Dermis microvascular lymphatic vessel endothelial cell (primary cell): ENCODE measurements at regions not wholly inside any gene's neighbourhood (a gene's known extent, or its start where the extent isn't known, plus 50 kb on each side); places are given as distances from the start of the nearest gene placed in this dataset.
"Not testable (repeated sequence)": the region's sequence is repeated elsewhere in the genome, so short reads cannot be mapped to it uniquely, and the experiment has no call there.

Experiments used
- DNase-seq, 2 donors: peaks; one replicate each; pipeline versions ENCODE4 v3.0.0 to v3.0.0-alpha.2; 2010; ENCODE audit warnings: low read depth in 2 of 2

GRCh38 chr18:78781601-78781960 lies 198.0 kb upstream of the SALL3 start:
- no peak for DNase-seq

DNA sequence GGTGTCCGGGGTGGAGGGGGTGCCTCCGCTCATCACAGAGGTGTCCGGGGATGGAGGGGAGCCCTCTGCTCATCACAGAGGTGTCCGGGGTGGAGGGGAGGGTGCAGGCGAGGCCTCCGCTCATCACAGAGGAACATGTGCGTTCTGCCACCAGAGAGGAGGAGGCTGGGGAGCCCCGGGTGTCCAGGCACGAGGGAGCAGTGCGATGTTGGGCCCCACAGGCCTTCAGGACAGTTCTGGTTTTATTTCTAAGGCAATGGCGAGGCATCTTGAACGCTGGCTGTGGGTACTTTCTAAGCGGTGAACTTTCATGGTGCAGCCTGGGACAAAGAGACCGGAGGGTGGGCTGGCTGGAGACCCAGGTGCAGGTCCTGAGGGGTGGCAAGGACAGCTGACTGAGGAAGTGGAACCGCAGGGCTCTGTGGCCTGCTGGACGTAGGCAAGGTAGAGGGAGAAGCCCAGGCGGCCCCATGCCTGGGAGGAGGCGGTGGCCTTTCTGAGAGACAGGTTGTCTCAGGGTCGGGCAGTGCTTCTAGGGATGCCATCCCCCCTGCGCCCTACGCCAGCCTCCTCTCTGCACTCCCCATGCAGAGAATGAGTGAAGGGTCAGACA lies 196.6 kb upstream of the SALL3 start:
- no peak for DNase-seq

DNA sequence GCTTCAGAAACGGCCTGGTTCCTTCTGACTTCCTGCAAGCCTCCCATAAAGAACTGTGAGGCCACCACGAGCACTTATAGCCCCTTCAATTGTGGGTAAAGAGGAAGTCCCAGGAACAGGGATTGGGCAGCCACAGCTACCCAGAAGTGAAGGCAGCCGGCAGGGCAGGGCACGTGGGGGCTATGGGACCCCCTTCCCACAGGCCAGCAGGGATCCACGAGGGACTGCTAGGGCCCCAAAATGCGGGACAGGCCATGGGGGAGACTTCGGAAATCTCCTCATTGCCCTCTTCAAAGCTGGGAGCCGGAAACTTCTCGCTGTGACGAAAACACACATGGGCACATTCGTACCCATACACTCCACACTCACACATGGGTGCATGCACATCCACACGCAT lies 196.1 kb upstream of the SALL3 start:
- no peak for DNase-seq

GRCh38 chr18:78784861-78785260 lies 194.8 kb upstream of the SALL3 start:
- DNase-seq = no peak

GRCh38 chr18:78785706-78786105 lies 193.9 kb upstream of the SALL3 start:
- DNase-seq = no peak

- no peak for DNase-seq
Measured at GRCh38 chr18:78786776-78787175, 192.8 kb upstream of the SALL3 start.

- DNase-seq = no peak
Measured at GRCh38 chr18:78787751-78788150, 191.9 kb upstream of the SALL3 start.

DNA sequence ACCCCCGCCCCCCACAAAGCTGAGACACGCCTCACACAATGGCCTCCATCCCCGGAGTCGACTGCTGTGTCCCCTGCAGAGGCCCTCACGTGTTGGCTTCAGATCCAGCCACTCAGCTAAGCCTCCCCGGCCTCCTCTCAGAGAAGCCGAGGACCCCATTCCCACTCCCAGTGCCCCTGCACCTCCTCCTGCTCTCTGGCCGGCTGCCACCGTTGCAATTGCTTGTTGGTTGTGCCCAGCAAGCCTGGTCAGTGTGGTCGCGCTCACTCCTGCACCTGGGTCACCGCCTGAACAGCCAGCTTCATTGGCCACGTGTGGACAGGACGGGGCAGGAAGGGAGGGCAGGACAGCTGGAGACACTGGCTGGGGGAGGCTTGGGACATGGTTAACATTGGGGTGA lies 191.5 kb upstream of the SALL3 start:
- DNase-seq = no peak

DNA sequence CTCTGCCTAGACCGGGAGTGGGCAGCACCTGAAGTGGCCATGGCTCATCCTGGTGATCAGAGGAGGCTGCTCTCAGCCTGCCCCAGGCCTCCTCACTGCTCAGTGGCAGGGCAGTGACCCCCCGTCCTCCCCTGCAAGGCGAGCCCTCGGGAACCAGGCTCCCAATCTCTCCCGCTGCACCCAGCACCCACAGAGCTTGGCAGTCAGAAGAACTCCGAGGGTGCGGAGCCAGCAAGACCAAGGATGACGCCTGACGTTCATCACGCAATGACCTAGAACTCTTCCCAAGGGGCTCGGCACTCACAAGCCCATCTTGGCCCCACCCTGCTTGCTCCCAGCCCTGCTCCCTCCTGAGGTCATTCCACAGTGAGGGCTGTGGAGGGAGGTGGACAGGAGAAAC lies 189.8 kb upstream of the SALL3 start:
- no peak for DNase-seq

GRCh38 chr18:78790511-78790910 lies 189.1 kb upstream of the SALL3 start:
- DNase-seq = no peak

DNA sequence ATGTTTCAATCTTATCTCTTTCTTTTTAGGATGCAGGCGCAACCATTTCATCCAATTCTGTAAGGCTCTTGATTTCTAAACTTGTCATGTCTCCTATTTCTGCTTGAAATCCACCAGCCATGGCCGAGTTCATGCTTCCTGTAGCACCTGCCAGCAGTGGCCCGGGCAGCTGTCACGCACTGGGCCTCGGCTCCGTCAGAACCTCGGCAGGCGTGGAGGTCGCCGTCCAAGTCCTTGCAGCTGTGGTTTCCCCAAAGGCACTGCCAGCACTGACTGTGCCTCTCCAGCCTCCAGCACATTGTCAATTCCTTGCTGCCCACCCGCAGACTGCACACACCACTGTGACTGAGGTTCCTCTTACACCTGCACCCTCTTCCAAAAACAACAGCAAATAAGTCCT lies 188.7 kb upstream of the SALL3 start:
- no peak for DNase-seq

GRCh38 chr18:78792094-78792493 lies 187.5 kb upstream of the SALL3 start:
- DNase-seq = no peak

GRCh38 chr18:78792736-78793135 lies 186.9 kb upstream of the SALL3 start:
- DNase-seq = no peak

GRCh38 chr18:78793313-78794070 lies 186.1 kb upstream of the SALL3 start:
- DNase-seq = no peak

GRCh38 chr18:78794071-78794430 lies 185.6 kb upstream of the SALL3 start:
- no peak for DNase-seq

DNA sequence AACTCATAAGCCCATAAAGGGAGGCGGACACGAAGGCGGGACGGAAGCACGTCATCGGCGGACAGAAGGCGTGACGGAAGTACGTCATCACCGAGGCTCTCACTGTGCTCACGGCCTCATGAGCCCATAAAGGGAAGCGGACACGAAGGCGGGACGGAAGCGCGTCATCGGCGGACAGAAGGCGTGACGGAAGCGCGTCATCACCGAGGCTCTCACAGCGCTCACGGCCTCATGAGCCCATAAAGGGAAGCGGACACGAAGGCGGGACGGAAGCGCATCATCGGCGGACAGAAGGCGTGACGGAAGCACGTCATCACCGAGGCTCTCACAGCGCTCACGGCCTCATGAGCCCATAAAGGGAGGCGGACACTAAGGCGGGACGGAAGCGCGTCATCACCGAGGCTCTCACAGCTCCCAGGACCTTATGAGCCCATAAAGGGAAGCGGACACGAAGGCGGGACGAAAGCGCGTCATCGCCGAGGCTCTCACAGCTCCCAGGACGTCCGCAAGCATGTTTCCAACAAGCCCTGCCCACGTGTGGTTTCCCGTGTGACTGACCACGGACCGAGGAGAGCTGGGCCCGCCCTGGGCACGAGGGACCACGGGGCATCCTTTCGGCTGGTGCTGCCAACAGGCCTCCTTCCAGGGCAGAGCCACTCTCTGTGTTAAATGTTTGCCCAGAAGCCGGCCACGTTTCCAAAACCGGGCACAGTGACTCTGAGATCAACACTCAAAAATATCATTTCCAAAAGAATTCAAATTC lies 182.7 kb upstream of the SALL3 start:
- DNase-seq = no peak

- no peak for DNase-seq
Measured at GRCh38 chr18:78797499-78797898, 182.1 kb upstream of the SALL3 start.

GRCh38 chr18:78798402-78799175 lies 181.0 kb upstream of the SALL3 start:
- DNase-seq = no peak

GRCh38 chr18:78799382-78800089 lies 180.1 kb upstream of the SALL3 start:
- DNase-seq = no peak

DNA sequence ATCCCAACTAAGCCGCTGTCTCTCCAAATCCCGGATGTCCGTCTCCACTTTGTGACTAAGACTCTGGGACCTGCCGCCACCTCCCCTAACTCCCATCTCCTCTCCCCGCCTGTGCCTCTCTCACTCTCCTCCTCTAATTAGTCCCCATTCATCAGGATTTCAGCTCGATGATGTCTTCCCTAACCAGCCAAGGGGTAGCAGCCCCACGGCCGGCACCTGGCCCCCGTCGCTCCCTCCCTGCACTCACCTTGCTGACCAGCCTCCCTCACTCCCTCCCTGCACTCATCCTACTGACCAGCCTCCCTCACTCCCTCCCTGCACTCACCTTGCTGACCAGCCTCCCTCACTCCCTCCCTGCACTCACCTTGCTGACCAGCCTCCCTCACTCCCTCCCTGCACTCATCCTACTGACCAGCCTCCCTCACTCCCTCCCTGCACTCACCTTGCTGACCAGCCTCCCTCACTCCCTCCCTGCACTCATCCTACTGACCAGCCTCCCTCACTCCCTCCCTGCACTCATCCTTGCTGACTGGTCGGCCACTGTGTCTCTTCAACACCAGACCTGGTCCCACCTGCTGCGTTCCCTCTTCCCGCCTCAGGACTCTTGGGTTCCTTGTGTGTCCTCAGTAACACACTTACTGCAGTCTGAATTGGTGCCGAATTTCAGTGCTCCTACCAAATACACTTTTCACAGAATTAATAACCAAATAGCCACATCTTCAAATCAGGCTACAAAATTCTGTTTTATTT lies 179.3 kb upstream of the SALL3 start:
- DNase-seq = not testable (repeated sequence)

GRCh38 chr18:78801011-78801410 lies 178.6 kb upstream of the SALL3 start:
- DNase-seq = no peak
